IMR-90 (cell line): ENCODE measurements at regions not wholly inside any gene's neighbourhood (a gene's known extent, or its start where the extent isn't known, plus 50 kb on each side); places are given as distances from the start of the nearest gene placed in this dataset.

Experiments
- BHLHE40 ChIP-seq: fragments of 150-350 bp; IDR thresholded peaks from 2 replicates; pipeline ENCODE4 v1.6.1; 2016; ENCODE audit warnings: mild to moderate bottlenecking, low read depth, low read length
- CHD1 ChIP-seq: IDR thresholded peaks from 2 replicates; pipeline ENCODE4 v1.6.1; 2012; ENCODE audit warnings: low read depth, low read length, improper control_type of control experiment
- MXI1 ChIP-seq: IDR thresholded peaks from 2 replicates; pipeline ENCODE4 v1.6.1; 2012; ENCODE audit warnings: low read depth, mild to moderate bottlenecking, low read length, moderate library complexity, borderline replicate concordance
- NFE2L2 ChIP-seq: fragments of 150-350 bp; IDR thresholded peaks from 2 replicates; pipeline ENCODE4 v1.6.1; 2016; ENCODE audit warnings: low read depth, mild to moderate bottlenecking, low read length
- POLR2A ChIP-seq: IDR thresholded peaks from 2 replicates; pipeline ENCODE4 v1.6.1; 2012; ENCODE audit warnings: mild to moderate bottlenecking, low read depth, low read length
- RCOR1 ChIP-seq: IDR thresholded peaks from 2 replicates; pipeline ENCODE4 v1.6.1; 2012; ENCODE audit warnings: mild to moderate bottlenecking, low read length, improper control_type of control experiment; ENCODE audit not compliant: insufficient replicate concordance
- RFX5 ChIP-seq: IDR thresholded peaks from 2 replicates; pipeline ENCODE4 v1.8.0; 2012; ENCODE audit warnings: low read depth, mild to moderate bottlenecking, low read length, moderate library complexity
- SMC3 ChIP-seq: fragments of 150-350 bp; IDR thresholded peaks from 2 replicates; pipeline ENCODE4 v1.6.1; 2016; ENCODE audit warnings: low read depth, mild to moderate bottlenecking, antibody characterized with exemption, low read length, moderate library complexity
- TF ChIP-seq, protein P1 (sequence below): conservative IDR thresholded peaks from 2 replicates; pipeline ENCODE4 v1.5.1; 2012; ENCODE audit warnings: mild to moderate bottlenecking, low read depth, low read length, improper control_type of control experiment
- TF ChIP-seq, protein P2 (sequence below): fragments of 150-350 bp; IDR thresholded peaks from 2 replicates; pipeline ENCODE4 v1.6.1; 2017; ENCODE audit warnings: mild to moderate bottlenecking, antibody characterized with exemption, low read length, low read depth

DNA sequence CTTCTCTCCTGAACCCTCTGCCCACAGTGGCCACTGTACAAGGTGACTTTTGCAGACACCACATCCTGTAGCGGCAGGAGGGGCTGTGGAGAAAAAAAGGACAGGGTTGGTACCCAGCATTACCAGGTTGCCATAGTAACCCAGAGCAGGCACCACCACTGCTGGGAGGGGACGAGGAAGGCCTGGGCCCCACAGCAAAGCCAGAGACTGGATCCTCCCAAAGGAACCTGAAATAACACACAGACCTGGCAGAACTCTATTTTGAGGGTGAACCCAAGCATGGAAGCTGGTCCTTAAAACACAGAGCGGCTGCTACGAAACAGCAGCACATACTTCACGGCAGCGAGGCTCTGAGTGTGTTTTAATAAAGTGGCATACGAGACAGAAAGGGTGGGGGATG, 380.6 kb downstream of the CTTN start:
- TF ChIP-seq, protein P1, sequence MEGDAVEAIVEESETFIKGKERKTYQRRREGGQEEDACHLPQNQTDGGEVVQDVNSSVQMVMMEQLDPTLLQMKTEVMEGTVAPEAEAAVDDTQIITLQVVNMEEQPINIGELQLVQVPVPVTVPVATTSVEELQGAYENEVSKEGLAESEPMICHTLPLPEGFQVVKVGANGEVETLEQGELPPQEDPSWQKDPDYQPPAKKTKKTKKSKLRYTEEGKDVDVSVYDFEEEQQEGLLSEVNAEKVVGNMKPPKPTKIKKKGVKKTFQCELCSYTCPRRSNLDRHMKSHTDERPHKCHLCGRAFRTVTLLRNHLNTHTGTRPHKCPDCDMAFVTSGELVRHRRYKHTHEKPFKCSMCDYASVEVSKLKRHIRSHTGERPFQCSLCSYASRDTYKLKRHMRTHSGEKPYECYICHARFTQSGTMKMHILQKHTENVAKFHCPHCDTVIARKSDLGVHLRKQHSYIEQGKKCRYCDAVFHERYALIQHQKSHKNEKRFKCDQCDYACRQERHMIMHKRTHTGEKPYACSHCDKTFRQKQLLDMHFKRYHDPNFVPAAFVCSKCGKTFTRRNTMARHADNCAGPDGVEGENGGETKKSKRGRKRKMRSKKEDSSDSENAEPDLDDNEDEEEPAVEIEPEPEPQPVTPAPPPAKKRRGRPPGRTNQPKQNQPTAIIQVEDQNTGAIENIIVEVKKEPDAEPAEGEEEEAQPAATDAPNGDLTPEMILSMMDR, result no peak
- no peak for TF ChIP-seq POLR2A
- no peak for TF ChIP-seq RFX5
- no peak for TF ChIP-seq NFE2L2
- TF ChIP-seq BHLHE40, result no peak
- no peak for TF ChIP-seq RCOR1
- TF ChIP-seq SMC3, result no peak
- TF ChIP-seq, protein P2, sequence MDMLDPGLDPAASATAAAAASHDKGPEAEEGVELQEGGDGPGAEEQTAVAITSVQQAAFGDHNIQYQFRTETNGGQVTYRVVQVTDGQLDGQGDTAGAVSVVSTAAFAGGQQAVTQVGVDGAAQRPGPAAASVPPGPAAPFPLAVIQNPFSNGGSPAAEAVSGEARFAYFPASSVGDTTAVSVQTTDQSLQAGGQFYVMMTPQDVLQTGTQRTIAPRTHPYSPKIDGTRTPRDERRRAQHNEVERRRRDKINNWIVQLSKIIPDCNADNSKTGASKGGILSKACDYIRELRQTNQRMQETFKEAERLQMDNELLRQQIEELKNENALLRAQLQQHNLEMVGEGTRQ, result no peak
- no peak for TF ChIP-seq MXI1
- no peak for TF ChIP-seq CHD1
